Right cardiac atrium (tissue), 5 donors: ENCODE measurements at regions not wholly inside any gene's neighbourhood (a gene's known extent, or its start where the extent isn't known, plus 50 kb on each side); places are given as distances from the start of the nearest gene placed in this dataset.
A peak's percentile ranks its signal among the peaks of the same experiment; 100 is the strongest.
"Not testable (repeated sequence)": the region's sequence is repeated elsewhere in the genome, so short reads cannot be mapped to it uniquely, and the experiment has no call there.

ENCODE experiments used
- ATAC-seq, 2 donors: fragments of 200-7000 bp; cut with Tn5 transposase; one replicate each; pipeline versions ENCODE4 v1.8.0 to v1.9.1; 2020; ENCODE audit warnings: moderate library complexity in 2 of 2, mild to moderate bottlenecking in 1 of 2
- DNase-seq, 3 donors: peaks; one replicate each; pipeline ENCODE4 v3.0.0-alpha.2; 2020
- H3K27ac ChIP-seq: one replicate; pipeline ENCODE4 v1.5.1; 2013; ENCODE audit warnings: mild to moderate bottlenecking, low read length, control low read depth, moderate library complexity
- H3K27me3 ChIP-seq: one replicate; pipeline ENCODE4 v1.6.1; 2013; ENCODE audit not compliant: control insufficient read depth, insufficient read depth
- H3K4me1 ChIP-seq: one replicate; pipeline ENCODE4 v1.6.1; 2013; ENCODE audit warnings: low read length; ENCODE audit not compliant: control insufficient read depth, insufficient read depth
- H3K4me3 ChIP-seq: one replicate; pipeline ENCODE4 v1.5.1; 2013; ENCODE audit warnings: low read length, control low read depth
- H3K9me3 ChIP-seq: one replicate; pipeline ENCODE4 v1.6.1; 2013; ENCODE audit warnings: low read length; ENCODE audit not compliant: control insufficient read depth
- WGBS: extraction: QIAGEN DNeasy Blood & Tissue Kit; methylation state at CpG from one replicate; pipeline ENCODE4 v1.1.7; 2013; 5-methylcytosine and 5-hydroxymethylcytosine counted together
- intact Hi-C, 4 donors: fragments of 100-400 bp; cut with DNase I; formaldehyde crosslinking; loops; one replicate each; pipeline versions ENCODE4 v1.11.0 to v1.14.0; 2022 to 2023
- donor health status: healthy with polysubstance abuse.
- donor health status: DM: no; HTN: yes; CAD: no.
- donor health status: DM: no; HTN: no; CAD: no.
- donor health status: DM: no; HTN: yes; CAD: no; lungs with severe emphysema.
- donor health status: DM: yes; HTN: yes; CAD: no.

DNA sequence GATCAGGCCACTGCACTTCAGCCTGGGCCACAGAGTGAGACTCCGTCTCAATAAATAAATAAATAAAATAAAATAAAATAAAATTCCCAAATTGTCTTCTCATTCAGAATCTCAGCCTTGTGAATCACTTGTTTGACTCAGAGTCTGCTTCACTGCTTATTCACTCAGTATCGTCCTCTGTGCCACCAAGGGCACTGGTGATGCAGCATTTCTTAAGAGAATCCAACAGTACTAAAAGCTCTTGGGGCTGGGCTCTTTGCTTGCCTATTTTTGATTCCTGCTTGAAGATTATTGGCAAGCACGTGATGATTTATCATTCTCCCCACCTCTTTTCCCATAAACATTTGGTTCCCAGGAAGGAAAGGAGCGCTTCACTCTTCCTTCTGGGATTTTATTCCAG, 54.8 kb upstream of the HMGB1 start:
- ATAC-seq = no peak
- DNase-seq = no peak
- intact Hi-C loops = no loop called here
- Histone ChIP-seq H3K27ac (no peak overlapping the region), H3K9me3 (no peaks in the 10 kb centered on the region), H3K4me1 (peaks cover 2% of the 10 kb centered on the region), H3K4me3 (no peak overlapping the region), H3K27me3 (no peaks in the 10 kb centered on the region)
- WGBS = 77% methylated on average over 4 of the region's 4 CpGs

DNA sequence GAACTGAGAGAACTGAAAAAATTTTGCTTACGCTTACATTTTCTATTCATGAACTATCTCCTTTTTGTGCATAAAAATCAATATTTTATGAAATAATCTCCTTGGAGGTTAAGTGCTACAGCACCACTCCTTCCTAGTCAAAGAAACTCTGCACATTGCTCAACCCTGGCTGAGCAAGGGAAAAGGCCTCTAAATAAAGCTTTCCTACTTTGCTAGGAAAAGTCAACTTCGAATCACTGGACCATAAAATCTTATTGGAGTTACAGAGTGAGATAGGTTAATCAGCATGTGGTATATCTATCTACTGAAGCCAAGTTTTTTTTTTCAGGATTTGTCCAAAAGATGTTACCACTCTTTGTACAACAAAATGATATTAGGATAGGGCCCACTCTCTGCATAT, 57.5 kb upstream of the HMGB1 start:
- no peaks in the 10 kb centered on the region for H3K9me3 ChIP-seq
- ATAC-seq (no peak), DNase-seq (no peak)
- no peak overlapping the region for H3K27ac ChIP-seq
- no peak overlapping the region for H3K4me3 ChIP-seq
- 91% methylated on average over 2 of the region's 2 CpGs for WGBS
- intact Hi-C loops = no loop called here
- no peaks in the 10 kb centered on the region for H3K27me3 ChIP-seq
- no peaks in the 10 kb centered on the region for H3K4me1 ChIP-seq

GRCh38 chr13:30523817-30524216, 58.1 kb upstream of the HMGB1 start:
- H3K27ac ChIP-seq, DNase-seq, H3K4me1 ChIP-seq, H3K9me3 ChIP-seq, ATAC-seq, intact Hi-C loops, H3K27me3 ChIP-seq, H3K4me3 ChIP-seq: not testable (repeated sequence)
- WGBS = 87% methylated on average over 1 of the region's 1 CpG

- DNase-seq, ATAC-seq, H3K9me3 ChIP-seq, intact Hi-C loops, H3K27me3 ChIP-seq, H3K4me3 ChIP-seq, H3K27ac ChIP-seq, H3K4me1 ChIP-seq: not testable (repeated sequence)
- WGBS = 57% methylated on average over 1 of the region's 1 CpG
Measured at GRCh38 chr13:30525212-30525611, 59.5 kb upstream of the HMGB1 start.

GRCh38 chr13:30526612-30527495, 61.1 kb upstream of the HMGB1 start:
- intact Hi-C loops = no loop called here
- Histone ChIP-seq H3K4me3 (no peak overlapping the region), H3K9me3 (no peaks in the 10 kb centered on the region), H3K27me3 (no peaks in the 10 kb centered on the region), H3K4me1 (no peaks in the 10 kb centered on the region), H3K27ac (no peak overlapping the region)
- ATAC-seq = no peak
- DNase-seq = peak in 2 of 3 donors; percentile 15 to 26
- 73% methylated on average over 21 of the region's 21 CpGs for WGBS

- H3K4me3 ChIP-seq = no peak overlapping the region
- H3K27me3 ChIP-seq = no peaks in the 10 kb centered on the region
- no peak overlapping the region for H3K27ac ChIP-seq
- intact Hi-C loops = no loop called here
- no peaks in the 10 kb centered on the region for H3K9me3 ChIP-seq
- 89% methylated on average over 8 of the region's 8 CpGs for WGBS
- no peak for DNase-seq
- no peak for ATAC-seq
- no peaks in the 10 kb centered on the region for H3K4me1 ChIP-seq
Measured at GRCh38 chr13:30529085-30529834, 63.5 kb upstream of the HMGB1 start.

- H3K27ac ChIP-seq = no peak overlapping the region
- no peak overlapping the region for H3K4me3 ChIP-seq
- no peaks in the 10 kb centered on the region for H3K9me3 ChIP-seq
- ATAC-seq (no peak), DNase-seq (no peak)
- no peaks in the 10 kb centered on the region for H3K4me1 ChIP-seq
- no peaks in the 10 kb centered on the region for H3K27me3 ChIP-seq
- WGBS = 57% methylated on average over 2 of the region's 2 CpGs
- intact Hi-C loops = no loop called here
Measured at GRCh38 chr13:30535046-30535445, 69.3 kb upstream of the HMGB1 start.

DNA sequence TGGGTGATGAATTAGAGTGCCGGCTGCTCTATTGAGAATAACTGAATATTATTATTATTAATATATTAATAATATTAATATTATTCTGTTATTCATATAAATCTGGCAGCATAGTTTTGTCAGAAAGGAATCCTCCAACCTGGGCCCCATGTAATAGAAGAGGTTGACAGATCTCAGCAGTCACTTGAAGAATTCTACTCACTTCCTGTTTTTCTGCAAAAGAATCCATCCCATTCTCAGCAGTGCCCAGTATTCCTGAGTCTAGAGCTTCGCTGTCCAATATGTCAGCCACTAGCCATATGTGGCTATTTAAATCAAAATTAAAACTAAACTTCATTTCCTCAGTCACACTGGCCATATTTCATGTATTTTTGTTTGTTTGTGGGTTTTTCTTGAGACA, 72.4 kb upstream of the USPL1 start:
- intact Hi-C loops = no loop called here

DNA sequence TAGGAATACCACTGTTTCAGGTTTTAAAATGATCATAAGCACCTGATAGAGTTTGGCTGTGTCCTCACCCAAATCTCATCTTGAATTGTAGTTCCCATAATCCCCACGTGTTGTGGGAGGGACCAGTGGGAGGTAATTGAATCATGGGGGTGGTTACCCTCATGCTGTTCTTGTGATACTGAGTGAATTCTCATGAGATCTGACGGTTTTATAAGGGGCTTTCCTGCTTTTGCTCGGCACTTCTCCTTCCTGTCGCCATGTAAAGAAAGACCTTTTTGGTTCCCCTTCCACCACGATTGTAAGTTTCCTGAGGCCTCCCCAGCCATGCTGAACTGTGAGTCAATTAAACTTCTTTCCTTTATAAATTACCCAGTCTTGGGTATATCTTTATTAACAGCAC, 69.7 kb upstream of the USPL1 start:
- WGBS = 57% methylated on average over 5 of the region's 5 CpGs
- ATAC-seq, H3K4me1 ChIP-seq, intact Hi-C loops, H3K4me3 ChIP-seq, H3K27me3 ChIP-seq, H3K9me3 ChIP-seq, DNase-seq, H3K27ac ChIP-seq: not testable (repeated sequence)

More for the DNA sequence above, 72.4 kb upstream of the USPL1 start:
- Histone ChIP-seq H3K4me3 (no peak overlapping the region), H3K27me3 (no peaks in the 10 kb centered on the region), H3K9me3 (no peaks in the 10 kb centered on the region), H3K27ac (no peak overlapping the region), H3K4me1 (no peaks in the 10 kb centered on the region)
- DNase-seq (no peak), ATAC-seq (no peak)
- WGBS = 96% methylated on average over 2 of the region's 2 CpGs

GRCh38 chr13:30551189-30551588, 66.5 kb upstream of the USPL1 start:
- ATAC-seq (no peak), DNase-seq (no peak)
- H3K27ac ChIP-seq = no peak overlapping the region
- no peaks in the 10 kb centered on the region for H3K4me1 ChIP-seq
- intact Hi-C loops = no loop called here
- no peaks in the 10 kb centered on the region for H3K9me3 ChIP-seq
- no peak overlapping the region for H3K4me3 ChIP-seq
- WGBS = 74% methylated on average over 2 of the region's 2 CpGs
- no peaks in the 10 kb centered on the region for H3K27me3 ChIP-seq

DNA sequence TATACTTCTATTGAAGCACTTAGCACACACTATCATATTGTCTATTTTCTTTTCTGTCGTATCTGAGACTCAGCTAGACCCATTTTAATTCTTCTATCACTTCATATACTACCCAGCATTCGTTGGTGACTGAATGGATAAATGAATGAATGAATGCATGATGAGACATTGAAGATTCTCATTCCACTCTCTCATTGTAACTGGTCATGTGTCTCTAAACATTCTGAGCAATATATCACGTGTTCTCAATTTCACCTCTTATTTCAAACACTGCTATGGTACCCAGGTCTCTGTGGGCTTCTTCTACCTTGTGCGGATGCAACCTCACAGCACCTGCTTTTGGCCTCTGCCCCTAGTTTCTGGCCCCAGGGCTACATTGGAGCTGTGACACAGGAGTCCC, 65.2 kb upstream of the USPL1 start:
- intact Hi-C loops = no loop called here
- Histone ChIP-seq H3K9me3 (no peaks in the 10 kb centered on the region), H3K27me3 (no peaks in the 10 kb centered on the region), H3K27ac (no peak overlapping the region), H3K4me1 (no peaks in the 10 kb centered on the region), H3K4me3 (no peak overlapping the region)
- WGBS = 87% methylated on average over 4 of the region's 4 CpGs
- no peak for ATAC-seq
- DNase-seq = no peak
